OCI-LY3 (cell line): ENCODE measurements at regions not wholly inside any gene's neighbourhood (a gene's known extent, or its start where the extent isn't known, plus 50 kb on each side); places are given as distances from the start of the nearest gene placed in this dataset.

Experiments used
- EZH2phosphoT487 ChIP-seq: fragments of 200-600 bp; shearing (Covaris generic); IDR thresholded peaks from 2 replicates; pipeline ENCODE4 v1.6.1; 2018; ENCODE audit warnings: antibody characterized with exemption, mixed run types, low read depth
- TF ChIP-seq, protein P1 (sequence below): fragments of 200-600, 300-600 bp; sonication (generic); IDR thresholded peaks from 2 replicates; pipeline ENCODE4 v1.5.1; 2014; ENCODE audit warnings: antibody characterized with exemption, low read length, low read depth

DNA sequence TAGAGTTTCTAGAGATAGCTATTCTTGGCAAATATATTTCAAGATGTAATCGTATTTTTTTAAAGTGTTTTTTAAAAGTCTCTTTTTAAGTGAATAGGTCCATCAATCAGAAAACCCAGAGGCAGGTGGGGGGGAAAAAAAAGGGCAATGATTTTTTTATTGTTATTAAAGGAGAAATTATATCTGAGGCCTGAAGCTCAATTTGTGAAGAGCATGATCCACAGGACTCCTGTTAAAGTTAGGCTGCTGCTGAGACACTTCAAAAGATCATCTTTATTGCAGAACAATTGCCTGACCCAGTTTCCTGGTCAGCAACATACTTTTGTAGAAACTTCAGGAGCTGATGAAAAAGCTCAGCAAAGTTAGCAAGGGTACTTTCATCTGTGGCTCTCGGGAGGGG is 326.2 kb downstream of the RASEF start:
- TF ChIP-seq, protein P1, sequence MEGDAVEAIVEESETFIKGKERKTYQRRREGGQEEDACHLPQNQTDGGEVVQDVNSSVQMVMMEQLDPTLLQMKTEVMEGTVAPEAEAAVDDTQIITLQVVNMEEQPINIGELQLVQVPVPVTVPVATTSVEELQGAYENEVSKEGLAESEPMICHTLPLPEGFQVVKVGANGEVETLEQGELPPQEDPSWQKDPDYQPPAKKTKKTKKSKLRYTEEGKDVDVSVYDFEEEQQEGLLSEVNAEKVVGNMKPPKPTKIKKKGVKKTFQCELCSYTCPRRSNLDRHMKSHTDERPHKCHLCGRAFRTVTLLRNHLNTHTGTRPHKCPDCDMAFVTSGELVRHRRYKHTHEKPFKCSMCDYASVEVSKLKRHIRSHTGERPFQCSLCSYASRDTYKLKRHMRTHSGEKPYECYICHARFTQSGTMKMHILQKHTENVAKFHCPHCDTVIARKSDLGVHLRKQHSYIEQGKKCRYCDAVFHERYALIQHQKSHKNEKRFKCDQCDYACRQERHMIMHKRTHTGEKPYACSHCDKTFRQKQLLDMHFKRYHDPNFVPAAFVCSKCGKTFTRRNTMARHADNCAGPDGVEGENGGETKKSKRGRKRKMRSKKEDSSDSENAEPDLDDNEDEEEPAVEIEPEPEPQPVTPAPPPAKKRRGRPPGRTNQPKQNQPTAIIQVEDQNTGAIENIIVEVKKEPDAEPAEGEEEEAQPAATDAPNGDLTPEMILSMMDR, result no peak
- no peak for TF ChIP-seq EZH2phosphoT487
